GM23338 (cell line): ENCODE measurements at regions not wholly inside any gene's neighbourhood (a gene's known extent, or its start where the extent isn't known, plus 50 kb on each side); places are given as distances from the start of the nearest gene placed in this dataset.

ENCODE experiments used
- ATAC-seq: fragments of 200-7000 bp; cut with Tn5 transposase; 3 replicates; pipeline ENCODE4 v1.9.1; 2020
- DNase-seq: peaks from one replicate; pipeline ENCODE4 v3.0.0-alpha.2; 2015; ENCODE audit warnings: low spot score
- H2AFZ ChIP-seq: fragments of 200-600 bp; sonication (generic); 2 replicates; pipeline ENCODE4 v1.8.0; 2016; ENCODE audit warnings: antibody characterized with exemption, mild to moderate bottlenecking, moderate library complexity
- H3F3A ChIP-seq: fragments of 200-600 bp; sonication (generic); replicated peaks from 2 replicates; pipeline ENCODE4 v1.8.0; 2017; ENCODE audit warnings: antibody characterized with exemption, mixed run types, low read depth
- H3K27ac ChIP-seq: fragments of 200-600 bp; sonication (generic); 2 replicates; pipeline ENCODE4 v1.6.1; 2016; ENCODE audit warnings: low read depth
- H3K27me3 ChIP-seq: fragments of 200-600 bp; sonication (generic); 2 replicates; pipeline ENCODE4 v1.8.0; 2016; ENCODE audit warnings: mild to moderate bottlenecking, mixed run types, moderate library complexity; ENCODE audit not compliant: insufficient read depth
- H3K36me3 ChIP-seq: fragments of 200-600 bp; sonication (generic); 2 replicates; pipeline ENCODE4 v1.8.0; 2016; ENCODE audit warnings: mild to moderate bottlenecking; ENCODE audit not compliant: insufficient read depth
- H3K4me1 ChIP-seq: fragments of 200-600 bp; sonication (generic); 2 replicates; pipeline ENCODE4 v1.8.0; 2016; ENCODE audit warnings: mild to moderate bottlenecking, moderate library complexity; ENCODE audit not compliant: insufficient read depth
- H3K4me2 ChIP-seq: fragments of 200-600 bp; sonication (generic); 2 replicates; pipeline ENCODE4 v1.7.1; 2017; ENCODE audit warnings: mixed run types
- H3K4me3 ChIP-seq: fragments of 200-600 bp; sonication (generic); 2 replicates; pipeline ENCODE4 v1.6.1; 2016; ENCODE audit warnings: mixed run types
- H3K79me2 ChIP-seq: fragments of 200-600 bp; sonication (generic); replicated peaks from 2 replicates; pipeline ENCODE4 v1.8.0; 2017; ENCODE audit warnings: mild to moderate bottlenecking; ENCODE audit not compliant: insufficient read depth
- H3K9me2 ChIP-seq: fragments of 200-600 bp; sonication (generic); 2 replicates; pipeline ENCODE4 v1.8.0; 2017; ENCODE audit not compliant: insufficient read depth
- H4K20me1 ChIP-seq: fragments of 200-600 bp; sonication (generic); replicated peaks from 2 replicates; pipeline ENCODE4 v1.8.0; 2017; ENCODE audit warnings: mild to moderate bottlenecking; ENCODE audit not compliant: insufficient read depth
- H3K27ac Mint-ChIP-seq: 2 replicates; pipeline ENCODE4 v1.8.0; 2020; ENCODE audit warnings: inconsistent platforms, mild to moderate bottlenecking, moderate library complexity, mixed read lengths
- H3K27me3 Mint-ChIP-seq: 3 replicates; pipeline ENCODE4 v1.8.0; 2022; ENCODE audit warnings: low read depth, mild to moderate bottlenecking, moderate library complexity, mixed read lengths, inconsistent platforms; ENCODE audit not compliant: insufficient read depth, poor library complexity
- H3K36me3 Mint-ChIP-seq: 3 replicates; pipeline ENCODE4 v1.8.0; 2021; ENCODE audit warnings: low read depth, mild to moderate bottlenecking, inconsistent platforms, moderate library complexity, mixed read lengths
- H3K4me1 Mint-ChIP-seq: 3 replicates; pipeline ENCODE4 v1.8.0; 2020; ENCODE audit warnings: mild to moderate bottlenecking, inconsistent platforms, mixed read lengths
- H3K4me3 Mint-ChIP-seq: 3 replicates; pipeline ENCODE4 v1.8.0; 2021; ENCODE audit warnings: moderate library complexity, mild to moderate bottlenecking, inconsistent platforms, mixed read lengths
- H3K9me3 Mint-ChIP-seq: 3 replicates; pipeline ENCODE4 v1.8.0; 2020; ENCODE audit warnings: moderate library complexity, mild to moderate bottlenecking, inconsistent platforms, mixed read lengths
- CTCF ChIP-seq, 2 experiments: fragments of 200-600 bp in 1 of 2; sonication (generic) in 1 of 2; conservative IDR thresholded peaks; 2 replicates each; pipeline versions ENCODE4 v1.5.1 to v1.6.1; 2016 to 2017; ENCODE audit warnings: antibody characterized with exemption in 2 of 2, low read depth in 2 of 2, mild to moderate bottlenecking in 2 of 2, moderate library complexity in 1 of 2
- ETS1 ChIP-seq: IDR thresholded peaks from 2 replicates; pipeline ENCODE4 v1.6.1; 2016; ENCODE audit warnings: antibody characterized with exemption
- EZH2phosphoT487 ChIP-seq: fragments of 200-600 bp; sonication (generic); IDR thresholded peaks from one replicate; pipeline ENCODE4 v1.8.1; 2018; ENCODE audit warnings: antibody characterized with exemption; ENCODE audit not compliant: unreplicated experiment
- JUNB ChIP-seq: IDR thresholded peaks from one replicate; pipeline ENCODE4 v1.6.1; 2016; ENCODE audit warnings: antibody characterized with exemption; ENCODE audit not compliant: unreplicated experiment
- NANOG ChIP-seq: IDR thresholded peaks from 2 replicates; pipeline ENCODE4 v1.6.1; 2016; ENCODE audit warnings: antibody characterized with exemption, borderline replicate concordance
- REST ChIP-seq: IDR thresholded peaks from one replicate; pipeline ENCODE4 v1.6.1; 2018; ENCODE audit warnings: antibody characterized with exemption; ENCODE audit not compliant: unreplicated experiment
- STAT1 ChIP-seq: IDR thresholded peaks from one replicate; pipeline ENCODE4 v1.6.1; 2016; ENCODE audit warnings: antibody characterized with exemption; ENCODE audit not compliant: unreplicated experiment
- ZNF114 ChIP-seq: fragments of 250-450 bp; sonication (Bioruptor Pico); IDR thresholded peaks from 2 replicates; pipeline ENCODE4 v1.5.0; 2020; ENCODE audit warnings: mild to moderate bottlenecking, moderate library complexity
- ZNF331 ChIP-seq: fragments of 250-450 bp; sonication (Bioruptor Pico); IDR thresholded peaks from 2 replicates; pipeline ENCODE4 v1.5.0; 2020; ENCODE audit warnings: low read depth, mild to moderate bottlenecking, moderate library complexity
- ZNF462 ChIP-seq: fragments of 250-450 bp; sonication (Bioruptor Pico); IDR thresholded peaks from 2 replicates; pipeline ENCODE4 v1.5.0; 2020; ENCODE audit warnings: mild to moderate bottlenecking, moderate library complexity

- Mint-ChIP-seq H3K4me3 (no peak overlapping the region), H3K27me3 (peaks cover 2% of the 10 kb centered on the region), H3K4me1 (no peaks in the 10 kb centered on the region), H3K36me3 (peaks cover 4% of the 10 kb centered on the region; the same call in 1 of the 3 replicates), H3K9me3 (no peaks in the 10 kb centered on the region; the same call in 2 of the 3 replicates), H3K27ac (no peak overlapping the region)
- Histone ChIP-seq H3K79me2 (no peaks in the 10 kb centered on the region), H4K20me1 (no peaks in the 10 kb centered on the region), H3K4me3 (no peak overlapping the region), H2AFZ (no peak overlapping the region), H3F3A (no peaks in the 10 kb centered on the region), H3K27me3 (no peaks in the 10 kb centered on the region), H3K4me1 (no peaks in the 10 kb centered on the region), H3K9me2 (no peaks in the 10 kb centered on the region; the same call in none of the 2 replicates), H3K4me2 (no peak overlapping the region), H3K27ac (no peak overlapping the region), H3K36me3 (no peaks in the 10 kb centered on the region)
- no peak for ATAC-seq
- TF ChIP-seq ZNF114 (CRISPR knock-in tag) (no peak), EZH2phosphoT487 (no peak)
- DNase-seq = no peak
Measured at GRCh38 chr7:136030330-136030729, 53.2 kb upstream of the MTPN start.

GRCh38 chr7:136027160-136027559, 50.0 kb upstream of the MTPN start:
- H3K27ac ChIP-seq = no peak overlapping the region
- no peak overlapping the region for H2AFZ ChIP-seq
- no peak overlapping the region for H3K4me3 ChIP-seq
- ATAC-seq (no peak), DNase-seq (no peak)
- H4K20me1 ChIP-seq = no peaks in the 10 kb centered on the region
- no peaks in the 10 kb centered on the region for H3F3A ChIP-seq
- Mint-ChIP-seq H3K27me3 (peaks cover 2% of the 10 kb centered on the region), H3K4me3 (no peak overlapping the region), H3K27ac (no peak overlapping the region), H3K9me3 (no peaks in the 10 kb centered on the region), H3K36me3 (no peaks in the 10 kb centered on the region), H3K4me1 (no peaks in the 10 kb centered on the region)
- H3K36me3 ChIP-seq = no peaks in the 10 kb centered on the region
- H3K27me3 ChIP-seq = no peaks in the 10 kb centered on the region
- no peak overlapping the region for H3K4me2 ChIP-seq
- no peaks in the 10 kb centered on the region for H3K4me1 ChIP-seq
- no peaks in the 10 kb centered on the region; the same call in none of the 2 replicates for H3K9me2 ChIP-seq
- H3K79me2 ChIP-seq = no peaks in the 10 kb centered on the region
- no peak for TF ChIP-seq JUNB
- no peak for TF ChIP-seq ZNF114 (CRISPR knock-in tag)
- TF ChIP-seq REST = no peak
- no peak for TF ChIP-seq CTCF (conservative IDR thresholded peaks at IDR 0.05; ENCODE audit: low read depth in 2 of 2)
- no peak for TF ChIP-seq ETS1
- TF ChIP-seq ZNF331 (CRISPR knock-in tag) = no peak
- TF ChIP-seq ZNF462 (CRISPR knock-in tag) = no peak
- TF ChIP-seq NANOG = no peak
- TF ChIP-seq STAT1 = no peak
